ENCODE measurements at regions not wholly inside any gene's neighbourhood (a gene's known extent, or its start where the extent isn't known, plus 50 kb on each side); places are given as distances from the start of the nearest gene placed in this dataset.
A peak's percentile ranks its signal among the peaks of the same experiment; 100 is the strongest.

- Histone ChIP-seq H3K4me3 (no peak overlapping the region), H3K9me3 (no peaks in the 10 kb centered on the region), H3K36me3 (no peaks in the 10 kb centered on the region), H3K4me1 (no peaks in the 10 kb centered on the region), H3K27me3 (no peaks in the 10 kb centered on the region), H3K27ac (no peak overlapping the region)
- intact Hi-C loops (cut with DNase I; ENCODE audit: low total_unique reads): no loop called here
- no peak for DNase-seq
- TF ChIP-seq POLR2A (IDR thresholded peaks at IDR 0.05) (no peak), CTCF (IDR thresholded peaks at IDR 0.05) (no peak)
Observed at GRCh38 chr6:105874835-105875626, 211.1 kb upstream of the PRDM1 start.

GRCh38 chr6:105873799-105874198 lies 212.3 kb upstream of the PRDM1 start:
- H3K9me3 ChIP-seq: no peaks in the 10 kb centered on the region
- intact Hi-C loops (cut with DNase I; ENCODE audit: low total_unique reads): no loop called here
- no peaks in the 10 kb centered on the region for H3K27me3 ChIP-seq
- no peak for DNase-seq
- no peak overlapping the region for H3K4me3 ChIP-seq
- H3K4me1 ChIP-seq: no peaks in the 10 kb centered on the region
- H3K36me3 ChIP-seq: no peaks in the 10 kb centered on the region
- TF ChIP-seq CTCF (IDR thresholded peaks at IDR 0.05) (no peak), POLR2A (IDR thresholded peaks at IDR 0.05) (no peak)
- no peak overlapping the region for H3K27ac ChIP-seq

- TF ChIP-seq POLR2A (IDR thresholded peaks at IDR 0.05) (no peak), CTCF (IDR thresholded peaks at IDR 0.05) (no peak)
- no peak for DNase-seq
Observed at GRCh38 chr6:105873211-105873704, 212.9 kb upstream of the PRDM1 start.

GRCh38 chr6:105872249-105872648 lies 213.9 kb upstream of the PRDM1 start:
- no peaks in the 10 kb centered on the region for H3K4me1 ChIP-seq
- intact Hi-C loops (cut with DNase I; ENCODE audit: low total_unique reads): no loop called here
- no peaks in the 10 kb centered on the region for H3K9me3 ChIP-seq
- DNase-seq: peak in 1 of 2 donors; percentile 46
- peak overlapping the region in 1 of 2 donors; percentile 50 for H3K27ac ChIP-seq
- TF ChIP-seq POLR2A (IDR thresholded peaks at IDR 0.05): no peak
- no peak for TF ChIP-seq CTCF (IDR thresholded peaks at IDR 0.05)
- H3K4me3 ChIP-seq: no peak overlapping the region
- no peaks in the 10 kb centered on the region for H3K36me3 ChIP-seq
- H3K27me3 ChIP-seq: no peaks in the 10 kb centered on the region

More at GRCh38 chr6:105873211-105873704, 212.9 kb upstream of the PRDM1 start:
- Histone ChIP-seq H3K36me3 (no peaks in the 10 kb centered on the region), H3K27ac (peak overlapping the region in 1 of 2 donors; percentile 50), H3K4me1 (no peaks in the 10 kb centered on the region), H3K4me3 (no peak overlapping the region), H3K9me3 (no peaks in the 10 kb centered on the region), H3K27me3 (no peaks in the 10 kb centered on the region)
- intact Hi-C loops (cut with DNase I; ENCODE audit: low total_unique reads): no loop called here

- Histone ChIP-seq H3K4me1 (no peaks in the 10 kb centered on the region), H3K9me3 (no peaks in the 10 kb centered on the region), H3K27me3 (no peaks in the 10 kb centered on the region), H3K4me3 (no peak overlapping the region), H3K27ac (peak overlapping the region in 1 of 2 donors; percentile 48), H3K36me3 (no peaks in the 10 kb centered on the region)
- intact Hi-C loops (cut with DNase I; ENCODE audit: low total_unique reads): no loop called here
- no peak for TF ChIP-seq POLR2A (IDR thresholded peaks at IDR 0.05)
- TF ChIP-seq CTCF (IDR thresholded peaks at IDR 0.05): no peak
- no peak for DNase-seq
Observed at GRCh38 chr6:105871542-105871941, 214.6 kb upstream of the PRDM1 start.
